Fibroblast of lung (primary cell): ENCODE measurements at regions not wholly inside any gene's neighbourhood (a gene's known extent, or its start where the extent isn't known, plus 50 kb on each side); places are given as distances from the start of the nearest gene placed in this dataset.

Experiments
- DNase-seq, 2 donors: peaks; one replicate each; pipeline versions ENCODE4 v3.0.0 to v3.0.0-alpha.2; 2010; ENCODE audit warnings: low read depth in 2 of 2
- H2AFZ ChIP-seq: 2 replicates; pipeline ENCODE4 v1.5.1; 2012; ENCODE audit warnings: low read length, control low read depth, inconsistent platforms
- H3K27ac ChIP-seq: 2 replicates; pipeline ENCODE4 v1.5.1; 2011; ENCODE audit warnings: low read length, control low read depth; ENCODE audit not compliant: insufficient read depth
- H3K27me3 ChIP-seq: 2 replicates; pipeline ENCODE4 v1.5.1; 2011; ENCODE audit warnings: mild to moderate bottlenecking, low read length; ENCODE audit not compliant: control insufficient read depth, insufficient read depth
- H3K36me3 ChIP-seq: 2 replicates; pipeline ENCODE4 v1.5.1; 2011; ENCODE audit warnings: low read length; ENCODE audit not compliant: control insufficient read depth, insufficient read depth
- H3K4me1 ChIP-seq: 2 replicates; pipeline ENCODE4 v1.5.1; 2011; ENCODE audit warnings: low read length; ENCODE audit not compliant: control insufficient read depth, insufficient read depth; ENCODE audit errors: extremely low read depth
- H3K4me2 ChIP-seq: 2 replicates; pipeline ENCODE4 v1.5.1; 2011; ENCODE audit warnings: low read length, control low read depth; ENCODE audit not compliant: insufficient read depth; ENCODE audit errors: extremely low read depth
- H3K4me3 ChIP-seq, 4 experiments: fragments of 200-600 bp in 1 of 4; sonication (generic) in 1 of 4; replicated peaks in 1 of 4; 2 replicates each; pipeline ENCODE4 v1.5.1; 2011 to 2016; ENCODE audit warnings: low read length in 4 of 4, low read depth in 3 of 4, mild to moderate bottlenecking in 3 of 4, control low read depth in 2 of 4, inconsistent platforms in 1 of 4, mixed read lengths in 1 of 4; ENCODE audit not compliant: insufficient read depth in 1 of 4; ENCODE audit errors: control extremely low read depth in 1 of 4
- H3K79me2 ChIP-seq: 2 replicates; pipeline ENCODE4 v1.5.1; 2012; ENCODE audit warnings: mild to moderate bottlenecking, low read length, inconsistent platforms; ENCODE audit not compliant: control insufficient read depth, insufficient read depth
- H3K9ac ChIP-seq: 2 replicates; pipeline ENCODE4 v1.5.1; 2011; ENCODE audit warnings: mild to moderate bottlenecking, low read length, control low read depth; ENCODE audit not compliant: insufficient read depth
- H3K9me3 ChIP-seq: 2 replicates; pipeline ENCODE4 v1.5.1; 2012; ENCODE audit warnings: low read depth, low read length; ENCODE audit not compliant: control insufficient read depth, insufficient read depth
- H4K20me1 ChIP-seq: 2 replicates; pipeline ENCODE4 v1.5.1; 2011; ENCODE audit warnings: low read length; ENCODE audit not compliant: control insufficient read depth, insufficient read depth; ENCODE audit errors: extremely low read depth
- CTCF ChIP-seq, 2 donors: IDR thresholded peaks in 1 of 2; conservative IDR thresholded peaks in 1 of 2; 1 replicate in 1 of 2; 2 replicates in 1 of 2; pipeline ENCODE4 v1.5.1; 2011 to 2012; ENCODE audit warnings: low read length in 2 of 2, control low read depth in 1 of 2, inconsistent platforms in 1 of 2, low read depth in 1 of 2, mild to moderate bottlenecking in 1 of 2
- EZH2 ChIP-seq: IDR thresholded peaks from 2 replicates; pipeline ENCODE4 v1.5.1; 2012; ENCODE audit warnings: low read length, control low read depth, mild to moderate bottlenecking; ENCODE audit errors: missing control alignments

- Histone ChIP-seq H3K9me3 (no peaks in the 10 kb centered on the region), H3K27ac (peak overlapping the region; percentile 78), H3K9ac (no peak overlapping the region), H3K36me3 (no peaks in the 10 kb centered on the region), H3K4me1 (peaks cover 16% of the 10 kb centered on the region), H3K4me3 (no peak overlapping the region), H3K4me2 (no peak overlapping the region), H4K20me1 (no peaks in the 10 kb centered on the region), H2AFZ (no peak overlapping the region), H3K27me3 (no peaks in the 10 kb centered on the region), H3K79me2 (no peaks in the 10 kb centered on the region)
- TF ChIP-seq EZH2 (no peak), CTCF (conservative IDR thresholded peaks at IDR 0.05 in 1 of 2, IDR thresholded peaks at IDR 0.05 in 1 of 2; ENCODE audit: low read depth in 1 of 2, low read length in 2 of 2) (no peak)
- DNase-seq, result no peak
Measured at GRCh38 chr13:80038371-80038770, 302.6 kb downstream of the SPRY2 start.

- no peak overlapping the region for H3K4me3 ChIP-seq
- H3K27me3 ChIP-seq, result no peaks in the 10 kb centered on the region
- peaks cover 16% of the 10 kb centered on the region for H3K4me1 ChIP-seq
- no peaks in the 10 kb centered on the region for H3K79me2 ChIP-seq
- H3K9ac ChIP-seq, result no peak overlapping the region
- H3K27ac ChIP-seq, result peak overlapping the region; percentile 78
- TF ChIP-seq EZH2 (no peak), CTCF (conservative IDR thresholded peaks at IDR 0.05 in 1 of 2, IDR thresholded peaks at IDR 0.05 in 1 of 2; ENCODE audit: low read depth in 1 of 2, low read length in 2 of 2) (no peak)
- no peak overlapping the region for H2AFZ ChIP-seq
- H3K9me3 ChIP-seq, result no peaks in the 10 kb centered on the region
- H4K20me1 ChIP-seq, result no peaks in the 10 kb centered on the region
- no peaks in the 10 kb centered on the region for H3K36me3 ChIP-seq
- peak overlapping the region; percentile 59 for H3K4me2 ChIP-seq
- DNase-seq, result peak; percentile 82 to 95
Measured at GRCh38 chr13:80037505-80037888, 303.4 kb downstream of the SPRY2 start.

GRCh38 chr13:80036845-80037504 is 304.0 kb downstream of the SPRY2 start:
- DNase-seq, result no peak

More at GRCh38 chr13:80036845-80037504, 304.0 kb downstream of the SPRY2 start:
- H3K4me3 ChIP-seq, result no peak overlapping the region
- H4K20me1 ChIP-seq, result no peaks in the 10 kb centered on the region
- H3K27ac ChIP-seq, result peak overlapping the region; percentile 21
- H3K9me3 ChIP-seq, result no peaks in the 10 kb centered on the region
- no peak overlapping the region for H2AFZ ChIP-seq
- H3K4me1 ChIP-seq, result peaks cover 16% of the 10 kb centered on the region
- no peak overlapping the region for H3K4me2 ChIP-seq
- no peaks in the 10 kb centered on the region for H3K27me3 ChIP-seq
- no peaks in the 10 kb centered on the region for H3K36me3 ChIP-seq
- no peaks in the 10 kb centered on the region for H3K79me2 ChIP-seq
- TF ChIP-seq CTCF (conservative IDR thresholded peaks at IDR 0.05 in 1 of 2, IDR thresholded peaks at IDR 0.05 in 1 of 2; ENCODE audit: low read depth in 1 of 2, low read length in 2 of 2) (no peak), EZH2 (no peak)
- H3K9ac ChIP-seq, result no peak overlapping the region
